Epithelial cell of esophagus (primary cell): ENCODE measurements at regions not wholly inside any gene's neighbourhood (a gene's known extent, or its start where the extent isn't known, plus 50 kb on each side); places are given as distances from the start of the nearest gene placed in this dataset.

Source experiments
- DNase-seq: peaks from one replicate; pipeline ENCODE4 v3.0.0; 2010; ENCODE audit warnings: low read depth
- H3K4me3 ChIP-seq: 2 replicates; pipeline ENCODE4 v1.5.1; 2011; ENCODE audit warnings: mild to moderate bottlenecking, low read length, control low read depth
- TF ChIP-seq, protein P1 (sequence below): IDR thresholded peaks from 2 replicates; pipeline ENCODE4 v1.5.1; 2011; ENCODE audit warnings: low read depth, mild to moderate bottlenecking, low read length, control low read depth, inconsistent platforms; ENCODE audit not compliant: insufficient read depth; ENCODE audit errors: missing control alignments

DNA sequence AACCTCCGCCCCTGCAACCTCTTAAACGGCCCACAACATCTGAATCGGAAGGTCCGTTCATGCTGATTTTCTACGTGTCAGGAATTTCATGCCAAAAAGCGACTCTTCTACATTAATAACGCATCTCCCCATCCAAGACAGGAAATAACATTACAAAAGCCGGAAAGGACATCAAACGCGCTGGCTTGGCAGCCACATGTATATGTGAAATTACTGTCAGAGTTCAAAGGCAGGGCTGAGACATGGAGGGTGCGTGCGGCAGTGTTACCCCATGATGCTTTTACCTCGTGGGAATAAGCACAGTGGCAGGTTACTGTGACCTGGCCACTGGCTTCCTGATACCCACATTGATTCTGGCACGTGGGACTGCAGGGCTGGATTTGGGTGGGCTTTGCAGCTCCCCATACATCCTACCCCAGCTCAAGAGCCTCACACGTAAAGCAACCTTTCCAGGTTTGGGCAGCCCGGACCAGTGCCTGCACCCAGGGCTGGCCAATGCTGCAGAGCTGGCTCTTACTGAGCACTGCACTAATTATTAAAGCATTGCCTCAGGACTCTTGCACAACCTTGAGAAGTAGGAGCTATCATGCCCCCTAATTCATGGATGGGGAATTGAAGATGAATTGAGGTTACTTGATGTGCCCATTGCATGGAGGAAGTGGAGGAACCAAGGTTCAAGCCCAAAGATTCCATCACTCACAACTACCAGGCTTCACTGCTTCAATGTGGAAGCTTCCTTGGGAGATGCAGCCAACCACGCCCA, 120.6 kb upstream of the FOXF1 start:
- TF ChIP-seq, protein P1, sequence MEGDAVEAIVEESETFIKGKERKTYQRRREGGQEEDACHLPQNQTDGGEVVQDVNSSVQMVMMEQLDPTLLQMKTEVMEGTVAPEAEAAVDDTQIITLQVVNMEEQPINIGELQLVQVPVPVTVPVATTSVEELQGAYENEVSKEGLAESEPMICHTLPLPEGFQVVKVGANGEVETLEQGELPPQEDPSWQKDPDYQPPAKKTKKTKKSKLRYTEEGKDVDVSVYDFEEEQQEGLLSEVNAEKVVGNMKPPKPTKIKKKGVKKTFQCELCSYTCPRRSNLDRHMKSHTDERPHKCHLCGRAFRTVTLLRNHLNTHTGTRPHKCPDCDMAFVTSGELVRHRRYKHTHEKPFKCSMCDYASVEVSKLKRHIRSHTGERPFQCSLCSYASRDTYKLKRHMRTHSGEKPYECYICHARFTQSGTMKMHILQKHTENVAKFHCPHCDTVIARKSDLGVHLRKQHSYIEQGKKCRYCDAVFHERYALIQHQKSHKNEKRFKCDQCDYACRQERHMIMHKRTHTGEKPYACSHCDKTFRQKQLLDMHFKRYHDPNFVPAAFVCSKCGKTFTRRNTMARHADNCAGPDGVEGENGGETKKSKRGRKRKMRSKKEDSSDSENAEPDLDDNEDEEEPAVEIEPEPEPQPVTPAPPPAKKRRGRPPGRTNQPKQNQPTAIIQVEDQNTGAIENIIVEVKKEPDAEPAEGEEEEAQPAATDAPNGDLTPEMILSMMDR, result no peak
- DNase-seq, result no peak
- H3K4me3 ChIP-seq, result no peak overlapping the region

DNA sequence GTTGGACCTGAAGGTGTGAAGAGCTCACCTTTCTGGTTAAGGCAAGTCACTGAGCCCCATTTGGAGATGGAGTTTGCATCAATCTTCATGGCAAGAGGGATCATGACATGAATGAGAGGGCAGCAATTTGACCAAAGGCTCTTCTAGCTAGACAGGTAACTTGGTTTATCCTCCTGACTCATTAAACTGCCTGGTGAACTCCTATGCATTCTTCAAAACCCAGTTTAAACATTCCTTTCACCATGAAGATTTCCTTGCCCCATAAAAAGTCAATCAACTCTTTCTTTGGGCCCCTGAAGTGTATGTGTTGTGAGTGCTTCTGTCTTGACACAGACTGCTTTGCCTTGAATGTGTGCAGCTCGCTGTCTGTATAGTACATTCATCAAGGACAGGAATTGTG, 120.0 kb upstream of the FOXF1 start:
- DNase-seq, result no peak
- no peak overlapping the region for H3K4me3 ChIP-seq
- TF ChIP-seq, protein P1, result no peak

DNA sequence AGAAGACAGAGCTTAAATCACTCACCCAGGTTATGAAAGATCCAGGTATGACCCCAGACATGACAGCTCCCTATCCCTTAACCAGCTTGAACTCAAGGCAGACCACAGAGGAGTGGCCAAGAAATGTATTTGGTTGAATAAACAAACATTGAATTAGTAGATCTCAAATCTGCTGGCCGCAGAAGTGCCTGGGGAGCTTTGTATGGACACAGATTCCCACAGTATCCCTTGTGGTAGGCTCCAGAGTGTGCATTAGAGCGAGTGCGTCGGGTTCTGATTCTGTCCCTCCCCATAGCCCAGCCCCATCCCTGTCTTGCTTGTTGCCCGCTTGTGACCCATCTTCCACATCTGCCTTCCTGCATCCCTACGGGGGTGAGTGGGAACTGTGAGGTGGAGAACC, 118.8 kb upstream of the FOXF1 start:
- TF ChIP-seq, protein P1, result no peak
- DNase-seq, result no peak
- no peak overlapping the region for H3K4me3 ChIP-seq

DNA sequence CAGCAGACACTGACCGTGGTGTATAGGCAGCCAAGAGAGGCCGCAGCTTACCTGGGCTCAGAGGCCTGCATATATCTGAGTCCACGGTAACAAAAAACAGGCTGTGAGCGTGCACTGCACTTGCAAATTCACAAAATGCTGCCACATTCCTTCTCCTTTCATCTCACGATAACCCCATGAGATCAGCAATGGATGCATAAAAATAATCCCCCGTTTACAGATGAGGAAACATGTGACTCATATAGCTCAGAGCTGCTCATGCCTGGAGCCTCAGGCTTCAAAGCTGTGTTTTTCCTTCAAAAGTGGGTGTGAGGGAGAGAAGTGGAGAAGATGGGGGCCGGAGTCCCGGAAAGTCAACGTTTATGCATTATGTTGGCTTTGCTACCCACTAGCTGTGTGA, 118.3 kb upstream of the FOXF1 start:
- no peak for DNase-seq
- TF ChIP-seq, protein P1, result no peak
- H3K4me3 ChIP-seq, result no peak overlapping the region

DNA sequence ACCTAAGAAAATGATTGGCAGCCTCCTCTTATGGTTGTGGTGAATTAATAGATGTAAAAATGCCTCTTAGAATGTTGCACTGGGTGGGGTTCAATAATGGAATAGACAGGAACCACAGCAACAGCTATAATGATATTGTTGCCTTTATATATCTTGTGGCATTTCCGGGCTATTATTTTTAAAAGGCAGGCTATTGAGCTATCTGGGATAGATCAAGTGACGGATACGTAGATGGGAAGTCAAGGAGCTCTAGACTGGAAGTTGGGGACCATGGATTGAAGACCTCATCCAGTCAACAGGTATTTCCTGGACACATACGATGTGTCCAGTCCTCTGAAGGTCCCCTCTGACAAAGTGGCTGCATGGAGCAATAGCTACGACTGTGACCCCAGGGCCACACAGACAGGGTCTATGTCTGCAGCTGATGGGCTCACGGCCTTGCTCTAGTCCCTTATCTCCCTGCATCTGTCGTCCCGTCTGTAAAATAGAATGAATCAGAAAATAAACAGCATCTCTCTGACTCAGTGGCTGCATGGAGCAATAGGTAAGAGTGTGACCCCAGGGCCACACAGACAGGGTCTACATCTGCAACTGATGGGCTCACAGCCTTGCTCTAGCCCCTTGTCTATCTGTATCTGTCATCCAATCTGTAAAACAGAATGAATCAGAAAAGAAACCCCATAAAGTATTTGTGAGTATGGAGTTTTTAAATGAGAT, 117.7 kb upstream of the FOXF1 start:
- no peak for DNase-seq
- TF ChIP-seq, protein P1, result no peak
- H3K4me3 ChIP-seq, result no peak overlapping the region

DNA sequence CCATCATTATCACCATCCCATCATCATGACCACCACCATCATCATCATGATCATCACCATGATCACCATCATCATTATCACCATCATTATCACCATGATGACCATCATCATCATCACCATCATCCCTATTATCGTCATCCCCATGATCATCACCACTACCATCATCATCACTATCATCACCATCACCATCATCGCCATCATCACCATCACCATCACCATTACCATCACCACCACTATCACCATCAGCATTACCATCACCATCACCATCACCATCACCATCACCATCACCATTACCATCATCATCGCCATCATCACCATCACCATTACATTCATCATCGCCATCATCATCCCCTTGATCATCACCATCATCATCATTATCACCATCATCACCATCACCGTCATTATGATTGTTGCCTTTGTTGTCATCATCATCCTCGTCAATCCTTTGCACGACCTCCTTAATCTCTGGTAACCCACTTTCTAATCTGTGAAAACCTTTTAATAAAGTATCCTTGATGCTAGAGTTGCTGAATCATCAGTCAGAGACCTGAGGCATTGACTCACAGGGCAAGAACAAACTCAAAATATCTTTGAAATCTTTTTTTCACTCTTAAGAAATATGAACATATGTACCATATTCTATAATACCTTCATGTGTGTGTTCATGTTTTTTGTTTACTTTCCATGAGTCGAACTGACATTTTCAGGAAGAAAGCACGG, 116.3 kb upstream of the FOXF1 start:
- TF ChIP-seq, protein P1, result no peak
- no peak overlapping the region for H3K4me3 ChIP-seq
- DNase-seq, result no peak
